HepG2 (cell line): ENCODE measurements at regions not wholly inside any gene's neighbourhood (a gene's known extent, or its start where the extent isn't known, plus 50 kb on each side); places are given as distances from the start of the nearest gene placed in this dataset.

Source experiments
- CHD2 ChIP-seq: IDR thresholded peaks from 2 replicates; pipeline ENCODE4 v1.6.1; 2011; ENCODE audit warnings: low read depth, low read length, improper control_type of control experiment
- CREM ChIP-seq, 2 experiments: sonication (generic) in 1 of 2; formaldehyde crosslinking in 1 of 2; IDR thresholded peaks; 2 replicates each; pipeline versions ENCODE4 v1.4.0 to v1.6.1; 2016 to 2020; ENCODE audit warnings: antibody characterized with exemption in 1 of 2, mild to moderate bottlenecking in 1 of 2, missing genetic modification reagents in 1 of 2
- HNRNPL ChIP-seq: fragments of 200-400 bp; formaldehyde crosslinking; IDR thresholded peaks from 2 replicates; pipeline ENCODE4 v1.6.1; 2017; ENCODE audit warnings: mild to moderate bottlenecking, low read depth, low read length
- KAT2B ChIP-seq: fragments of 150-350 bp; IDR thresholded peaks from 2 replicates; pipeline ENCODE4 v1.6.1; 2014; ENCODE audit warnings: low read depth, low read length, borderline replicate concordance
- MAFF ChIP-seq: IDR thresholded peaks from 2 replicates; pipeline ENCODE4 v1.6.1; 2011; ENCODE audit warnings: low read depth, low read length, improper control_type of control experiment
- POLR2AphosphoS5 ChIP-seq: IDR thresholded peaks from 2 replicates; pipeline ENCODE4 v1.6.1; 2012; ENCODE audit warnings: low read depth, low read length
- RBAK ChIP-seq: sonication (generic); formaldehyde crosslinking; IDR thresholded peaks from 2 replicates; pipeline ENCODE4 v1.5.1; 2020; ENCODE audit warnings: mild to moderate bottlenecking, missing genetic modification reagents
- STAT5B ChIP-seq: sonication (generic); formaldehyde crosslinking; IDR thresholded peaks from 2 replicates; pipeline ENCODE4 v1.4.0; 2020; ENCODE audit warnings: missing genetic modification reagents
- TF ChIP-seq, protein P1 (sequence below): sonication (generic); formaldehyde crosslinking; IDR thresholded peaks from 2 replicates; pipeline ENCODE4 v1.4.0; 2020; ENCODE audit warnings: missing genetic modification reagents
- TF ChIP-seq, protein P2 (sequence below): IDR thresholded peaks from 2 replicates; pipeline ENCODE4 v1.6.1; 2012; ENCODE audit warnings: inconsistent platforms
- TF ChIP-seq, protein P3 (sequence below): sonication (generic); formaldehyde crosslinking; IDR thresholded peaks from 2 replicates; pipeline ENCODE4 v1.5.0; 2020; ENCODE audit warnings: mild to moderate bottlenecking, missing genetic modification reagents, moderate library complexity

DNA sequence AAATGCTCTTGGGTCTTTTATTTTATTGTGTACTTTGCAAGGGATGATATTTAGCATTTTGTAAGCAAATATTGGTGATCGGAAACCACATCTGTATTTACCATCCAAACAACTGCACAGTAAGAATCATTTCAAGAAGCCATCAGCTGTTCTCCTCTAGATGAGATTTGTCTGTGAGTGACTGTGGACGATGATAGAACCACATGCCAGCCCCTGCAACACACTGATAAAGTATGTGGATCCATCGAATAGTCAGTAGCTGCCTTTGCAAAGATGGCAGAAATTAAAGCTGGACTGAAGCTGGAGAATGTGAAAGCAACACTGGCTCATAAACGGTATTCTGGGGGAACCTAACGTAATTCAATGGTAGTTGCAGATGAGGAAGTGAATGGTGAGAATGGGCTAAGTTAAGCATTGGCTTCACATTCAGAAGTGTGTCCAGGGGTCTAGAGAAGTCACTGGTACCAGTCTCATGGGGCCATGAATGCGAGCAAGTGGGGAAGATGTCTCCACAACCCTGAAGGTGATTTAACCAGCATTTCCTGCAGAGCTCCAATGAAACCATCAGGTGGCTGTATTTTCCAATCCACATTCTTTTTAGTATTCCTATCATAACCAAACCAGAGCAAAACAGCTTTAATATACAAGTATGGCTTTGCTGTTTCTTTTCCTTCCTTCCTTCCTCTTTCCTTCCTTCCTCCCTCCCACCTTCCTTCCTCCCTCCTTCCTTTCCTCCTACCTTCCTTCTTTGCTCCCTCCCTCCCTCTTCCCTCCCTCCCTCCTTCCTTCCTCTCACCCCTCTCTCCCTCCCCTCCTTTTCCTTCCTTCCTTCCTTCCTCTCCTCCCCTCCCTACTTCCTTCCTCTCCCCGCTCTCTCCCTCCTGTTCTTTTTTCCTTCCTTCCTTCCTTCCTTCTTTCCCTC, 169.4 kb downstream of the ABCA8 start:
- TF ChIP-seq, protein P1, sequence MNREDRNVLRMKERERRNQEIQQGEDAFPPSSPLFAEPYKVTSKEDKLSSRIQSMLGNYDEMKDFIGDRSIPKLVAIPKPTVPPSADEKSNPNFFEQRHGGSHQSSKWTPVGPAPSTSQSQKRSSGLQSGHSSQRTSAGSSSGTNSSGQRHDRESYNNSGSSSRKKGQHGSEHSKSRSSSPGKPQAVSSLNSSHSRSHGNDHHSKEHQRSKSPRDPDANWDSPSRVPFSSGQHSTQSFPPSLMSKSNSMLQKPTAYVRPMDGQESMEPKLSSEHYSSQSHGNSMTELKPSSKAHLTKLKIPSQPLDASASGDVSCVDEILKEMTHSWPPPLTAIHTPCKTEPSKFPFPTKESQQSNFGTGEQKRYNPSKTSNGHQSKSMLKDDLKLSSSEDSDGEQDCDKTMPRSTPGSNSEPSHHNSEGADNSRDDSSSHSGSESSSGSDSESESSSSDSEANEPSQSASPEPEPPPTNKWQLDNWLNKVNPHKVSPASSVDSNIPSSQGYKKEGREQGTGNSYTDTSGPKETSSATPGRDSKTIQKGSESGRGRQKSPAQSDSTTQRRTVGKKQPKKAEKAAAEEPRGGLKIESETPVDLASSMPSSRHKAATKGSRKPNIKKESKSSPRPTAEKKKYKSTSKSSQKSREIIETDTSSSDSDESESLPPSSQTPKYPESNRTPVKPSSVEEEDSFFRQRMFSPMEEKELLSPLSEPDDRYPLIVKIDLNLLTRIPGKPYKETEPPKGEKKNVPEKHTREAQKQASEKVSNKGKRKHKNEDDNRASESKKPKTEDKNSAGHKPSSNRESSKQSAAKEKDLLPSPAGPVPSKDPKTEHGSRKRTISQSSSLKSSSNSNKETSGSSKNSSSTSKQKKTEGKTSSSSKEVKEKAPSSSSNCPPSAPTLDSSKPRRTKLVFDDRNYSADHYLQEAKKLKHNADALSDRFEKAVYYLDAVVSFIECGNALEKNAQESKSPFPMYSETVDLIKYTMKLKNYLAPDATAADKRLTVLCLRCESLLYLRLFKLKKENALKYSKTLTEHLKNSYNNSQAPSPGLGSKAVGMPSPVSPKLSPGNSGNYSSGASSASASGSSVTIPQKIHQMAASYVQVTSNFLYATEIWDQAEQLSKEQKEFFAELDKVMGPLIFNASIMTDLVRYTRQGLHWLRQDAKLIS (CRISPR knock-in tag), result no peak
- TF ChIP-seq, protein P2, sequence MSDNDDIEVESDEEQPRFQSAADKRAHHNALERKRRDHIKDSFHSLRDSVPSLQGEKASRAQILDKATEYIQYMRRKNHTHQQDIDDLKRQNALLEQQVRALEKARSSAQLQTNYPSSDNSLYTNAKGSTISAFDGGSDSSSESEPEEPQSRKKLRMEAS, result no peak
- TF ChIP-seq RBAK (CRISPR knock-in tag) (no peak), MAFF (no peak), POLR2AphosphoS5 (no peak), CREM (IDR thresholded peaks at IDR 0.05) (no peak), CREM (CRISPR knock-in tag; IDR thresholded peaks at IDR 0.05) (no peak), STAT5B (CRISPR knock-in tag) (no peak), KAT2B (no peak), HNRNPL (no peak), CHD2 (no peak)
- TF ChIP-seq, protein P3, sequence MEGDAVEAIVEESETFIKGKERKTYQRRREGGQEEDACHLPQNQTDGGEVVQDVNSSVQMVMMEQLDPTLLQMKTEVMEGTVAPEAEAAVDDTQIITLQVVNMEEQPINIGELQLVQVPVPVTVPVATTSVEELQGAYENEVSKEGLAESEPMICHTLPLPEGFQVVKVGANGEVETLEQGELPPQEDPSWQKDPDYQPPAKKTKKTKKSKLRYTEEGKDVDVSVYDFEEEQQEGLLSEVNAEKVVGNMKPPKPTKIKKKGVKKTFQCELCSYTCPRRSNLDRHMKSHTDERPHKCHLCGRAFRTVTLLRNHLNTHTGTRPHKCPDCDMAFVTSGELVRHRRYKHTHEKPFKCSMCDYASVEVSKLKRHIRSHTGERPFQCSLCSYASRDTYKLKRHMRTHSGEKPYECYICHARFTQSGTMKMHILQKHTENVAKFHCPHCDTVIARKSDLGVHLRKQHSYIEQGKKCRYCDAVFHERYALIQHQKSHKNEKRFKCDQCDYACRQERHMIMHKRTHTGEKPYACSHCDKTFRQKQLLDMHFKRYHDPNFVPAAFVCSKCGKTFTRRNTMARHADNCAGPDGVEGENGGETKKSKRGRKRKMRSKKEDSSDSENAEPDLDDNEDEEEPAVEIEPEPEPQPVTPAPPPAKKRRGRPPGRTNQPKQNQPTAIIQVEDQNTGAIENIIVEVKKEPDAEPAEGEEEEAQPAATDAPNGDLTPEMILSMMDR (CRISPR knock-in tag), result peak; percentile 13; the same call in 1 of the 2 replicates
